Testis (tissue), 2 donors: ENCODE measurements at regions not wholly inside any gene's neighbourhood (a gene's known extent, or its start where the extent isn't known, plus 50 kb on each side); places are given as distances from the start of the nearest gene placed in this dataset.

ENCODE experiments used
- POLR2A ChIP-seq: fragments of 450-650 bp; IDR thresholded peaks from one replicate; pipeline ENCODE4 v1.6.1; 2017; ENCODE audit warnings: antibody characterized with exemption, mild to moderate bottlenecking, moderate library complexity
- TF ChIP-seq, protein P1 (sequence below), 3 experiments: fragments of 450-650 bp in 2 of 3; fragments of 200-600 bp in 1 of 3; sonication (generic) in 1 of 3; IDR thresholded peaks; one replicate each; pipeline ENCODE4 v1.5.1; 2016 to 2019; ENCODE audit warnings: antibody characterized with exemption in 3 of 3, mild to moderate bottlenecking in 2 of 3, moderate library complexity in 1 of 3

DNA sequence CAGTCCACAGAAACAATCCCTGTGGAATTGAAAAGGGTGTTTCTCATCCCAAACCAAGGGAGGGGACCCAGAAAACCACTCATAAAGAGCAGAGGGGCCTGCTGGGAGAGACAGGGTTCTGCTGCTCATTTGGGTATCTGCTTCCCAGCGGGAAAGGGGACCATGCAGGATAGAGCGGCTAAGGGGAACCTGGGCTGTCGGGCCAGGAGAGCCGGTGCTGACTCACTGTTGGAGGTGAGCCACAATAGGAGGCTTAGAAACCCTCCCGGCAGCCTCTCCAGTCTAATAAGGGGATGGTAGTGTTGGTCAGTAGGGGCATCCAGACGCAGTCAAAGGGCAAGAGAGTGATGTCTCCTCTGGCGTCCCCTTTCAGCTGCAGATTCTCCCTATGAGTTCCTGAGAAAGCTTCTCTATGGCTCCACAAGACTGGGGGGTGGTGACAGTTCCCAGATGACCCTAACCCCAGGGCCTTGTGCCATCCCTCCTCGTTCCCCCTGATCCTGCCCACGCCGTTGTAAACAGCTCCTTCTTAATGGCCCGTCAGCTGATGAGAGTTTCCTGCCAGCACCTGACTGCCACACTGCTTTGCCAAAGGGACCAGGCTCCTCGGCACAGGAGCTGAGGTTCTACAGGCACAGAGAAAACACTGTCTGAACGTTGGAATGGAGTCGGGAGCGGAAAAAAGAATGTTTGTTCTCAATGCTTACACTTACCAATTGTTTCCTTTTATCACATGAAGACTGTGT lies 646.1 kb upstream of the DEFB115 start:
- TF ChIP-seq, protein P1, sequence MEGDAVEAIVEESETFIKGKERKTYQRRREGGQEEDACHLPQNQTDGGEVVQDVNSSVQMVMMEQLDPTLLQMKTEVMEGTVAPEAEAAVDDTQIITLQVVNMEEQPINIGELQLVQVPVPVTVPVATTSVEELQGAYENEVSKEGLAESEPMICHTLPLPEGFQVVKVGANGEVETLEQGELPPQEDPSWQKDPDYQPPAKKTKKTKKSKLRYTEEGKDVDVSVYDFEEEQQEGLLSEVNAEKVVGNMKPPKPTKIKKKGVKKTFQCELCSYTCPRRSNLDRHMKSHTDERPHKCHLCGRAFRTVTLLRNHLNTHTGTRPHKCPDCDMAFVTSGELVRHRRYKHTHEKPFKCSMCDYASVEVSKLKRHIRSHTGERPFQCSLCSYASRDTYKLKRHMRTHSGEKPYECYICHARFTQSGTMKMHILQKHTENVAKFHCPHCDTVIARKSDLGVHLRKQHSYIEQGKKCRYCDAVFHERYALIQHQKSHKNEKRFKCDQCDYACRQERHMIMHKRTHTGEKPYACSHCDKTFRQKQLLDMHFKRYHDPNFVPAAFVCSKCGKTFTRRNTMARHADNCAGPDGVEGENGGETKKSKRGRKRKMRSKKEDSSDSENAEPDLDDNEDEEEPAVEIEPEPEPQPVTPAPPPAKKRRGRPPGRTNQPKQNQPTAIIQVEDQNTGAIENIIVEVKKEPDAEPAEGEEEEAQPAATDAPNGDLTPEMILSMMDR (IDR thresholded peaks at IDR 0.05): no peak
- TF ChIP-seq POLR2A: no peak
